Nephron progenitor cell (in vitro differentiated cells): ENCODE measurements at regions not wholly inside any gene's neighbourhood (a gene's known extent, or its start where the extent isn't known, plus 50 kb on each side); places are given as distances from the start of the nearest gene placed in this dataset.

ENCODE experiments used
- DNase-seq: peaks from one replicate; pipeline ENCODE4 v3.0.0; 2021
- H3K27ac Mint-ChIP-seq: 2 replicates; pipeline ENCODE4 v1.8.0; 2021; ENCODE audit warnings: mild to moderate bottlenecking, moderate library complexity, mixed read lengths
- H3K27me3 Mint-ChIP-seq: 2 replicates; pipeline ENCODE4 v1.8.0; 2021; ENCODE audit warnings: mild to moderate bottlenecking, low read depth, mixed read lengths; ENCODE audit not compliant: poor library complexity
- H3K36me3 Mint-ChIP-seq: 2 replicates; pipeline ENCODE4 v1.8.0; 2021; ENCODE audit warnings: low read depth, mixed read lengths
- H3K4me1 Mint-ChIP-seq: 2 replicates; pipeline ENCODE4 v1.8.0; 2021; ENCODE audit warnings: mixed read lengths
- H3K4me3 Mint-ChIP-seq: 2 replicates; pipeline ENCODE4 v1.8.0; 2021; ENCODE audit warnings: mild to moderate bottlenecking, moderate library complexity, mixed read lengths
- H3K9me3 Mint-ChIP-seq: 2 replicates; pipeline ENCODE4 v1.8.0; 2021; ENCODE audit warnings: mild to moderate bottlenecking, moderate library complexity, mixed read lengths
- TF ChIP-seq, protein P1 (sequence below): fragments of 200-600 bp; sonication (generic); IDR thresholded peaks from 2 replicates; pipeline ENCODE4 v1.5.0; 2021; ENCODE audit warnings: antibody characterized with exemption

DNA sequence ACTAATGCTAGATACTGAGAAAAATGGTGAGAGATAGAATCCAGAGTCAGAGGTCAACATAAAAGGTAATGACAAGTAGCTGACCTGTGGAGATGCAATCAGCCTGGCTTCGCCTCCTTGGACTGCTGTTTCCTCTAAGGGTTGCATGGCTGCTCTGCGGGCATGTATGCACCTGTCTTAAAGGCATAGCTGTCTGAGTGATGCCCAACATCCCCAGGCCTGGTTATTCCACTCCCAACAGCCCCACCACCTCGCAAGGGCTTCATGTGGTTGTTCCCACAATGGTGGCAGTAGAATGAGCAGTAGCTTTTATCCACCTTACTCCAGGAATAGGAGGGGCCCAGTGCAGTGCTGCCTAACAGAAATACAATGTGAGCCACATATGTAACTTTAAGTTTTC is 69.7 kb upstream of the ALK start:
- no peaks in the 10 kb centered on the region for H3K9me3 Mint-ChIP-seq
- no peaks in the 10 kb centered on the region for H3K36me3 Mint-ChIP-seq
- no peak for DNase-seq
- no peak overlapping the region for H3K27ac Mint-ChIP-seq
- TF ChIP-seq, protein P1, sequence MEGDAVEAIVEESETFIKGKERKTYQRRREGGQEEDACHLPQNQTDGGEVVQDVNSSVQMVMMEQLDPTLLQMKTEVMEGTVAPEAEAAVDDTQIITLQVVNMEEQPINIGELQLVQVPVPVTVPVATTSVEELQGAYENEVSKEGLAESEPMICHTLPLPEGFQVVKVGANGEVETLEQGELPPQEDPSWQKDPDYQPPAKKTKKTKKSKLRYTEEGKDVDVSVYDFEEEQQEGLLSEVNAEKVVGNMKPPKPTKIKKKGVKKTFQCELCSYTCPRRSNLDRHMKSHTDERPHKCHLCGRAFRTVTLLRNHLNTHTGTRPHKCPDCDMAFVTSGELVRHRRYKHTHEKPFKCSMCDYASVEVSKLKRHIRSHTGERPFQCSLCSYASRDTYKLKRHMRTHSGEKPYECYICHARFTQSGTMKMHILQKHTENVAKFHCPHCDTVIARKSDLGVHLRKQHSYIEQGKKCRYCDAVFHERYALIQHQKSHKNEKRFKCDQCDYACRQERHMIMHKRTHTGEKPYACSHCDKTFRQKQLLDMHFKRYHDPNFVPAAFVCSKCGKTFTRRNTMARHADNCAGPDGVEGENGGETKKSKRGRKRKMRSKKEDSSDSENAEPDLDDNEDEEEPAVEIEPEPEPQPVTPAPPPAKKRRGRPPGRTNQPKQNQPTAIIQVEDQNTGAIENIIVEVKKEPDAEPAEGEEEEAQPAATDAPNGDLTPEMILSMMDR, result no peak
- H3K27me3 Mint-ChIP-seq, result no peaks in the 10 kb centered on the region
- peaks cover 10% of the 10 kb centered on the region for H3K4me1 Mint-ChIP-seq
- no peak overlapping the region for H3K4me3 Mint-ChIP-seq

DNA sequence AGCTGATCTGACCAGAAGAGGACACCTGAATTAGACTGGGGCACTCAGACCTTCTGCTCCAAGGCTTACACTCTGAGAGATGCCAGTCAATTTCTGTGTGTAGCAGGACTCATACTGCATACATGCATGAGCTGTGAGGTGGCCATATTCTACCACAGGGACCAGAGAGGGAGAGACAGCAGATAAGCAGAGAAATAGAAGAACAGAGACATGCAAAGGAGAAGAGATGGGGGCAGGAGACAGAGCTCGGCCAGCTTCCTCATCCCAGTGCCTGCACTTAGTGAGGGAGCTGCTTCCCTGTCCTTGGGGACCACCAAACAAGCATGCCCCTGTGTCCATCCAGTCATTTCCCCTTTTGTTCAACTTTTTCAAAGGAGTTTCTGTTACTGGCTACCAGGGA is 73.9 kb upstream of the ALK start:
- TF ChIP-seq, protein P1, result no peak
- Mint-ChIP-seq H3K27me3 (peaks cover 6% of the 10 kb centered on the region), H3K27ac (no peak overlapping the region), H3K36me3 (no peaks in the 10 kb centered on the region), H3K4me1 (peaks cover 5% of the 10 kb centered on the region), H3K9me3 (no peaks in the 10 kb centered on the region), H3K4me3 (no peak overlapping the region)
- DNase-seq, result no peak

DNA sequence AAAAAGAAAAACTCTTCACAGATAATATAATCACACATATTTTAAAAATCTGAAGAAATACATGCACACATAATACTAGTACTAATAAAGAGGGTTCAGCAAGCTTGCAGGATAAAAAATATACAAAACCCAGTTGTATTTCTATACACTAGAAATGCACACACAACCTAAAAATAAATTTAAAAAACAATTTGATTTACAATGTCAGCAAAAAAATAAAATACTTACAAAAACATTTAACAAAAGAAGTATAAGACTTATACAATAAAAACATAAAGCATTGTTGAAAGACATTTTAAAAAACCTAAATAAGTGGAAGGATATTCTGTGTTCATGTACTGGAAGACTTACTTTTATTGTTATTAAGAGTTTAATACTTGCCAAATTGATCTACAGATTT is 81.7 kb upstream of the ALK start:
- Mint-ChIP-seq H3K4me3 (no peak overlapping the region), H3K27ac (no peak overlapping the region), H3K27me3 (peaks cover 12% of the 10 kb centered on the region), H3K9me3 (peaks cover 3% of the 10 kb centered on the region), H3K4me1 (no peaks in the 10 kb centered on the region), H3K36me3 (no peaks in the 10 kb centered on the region)
- TF ChIP-seq, protein P1, result no peak
- DNase-seq, result no peak

DNA sequence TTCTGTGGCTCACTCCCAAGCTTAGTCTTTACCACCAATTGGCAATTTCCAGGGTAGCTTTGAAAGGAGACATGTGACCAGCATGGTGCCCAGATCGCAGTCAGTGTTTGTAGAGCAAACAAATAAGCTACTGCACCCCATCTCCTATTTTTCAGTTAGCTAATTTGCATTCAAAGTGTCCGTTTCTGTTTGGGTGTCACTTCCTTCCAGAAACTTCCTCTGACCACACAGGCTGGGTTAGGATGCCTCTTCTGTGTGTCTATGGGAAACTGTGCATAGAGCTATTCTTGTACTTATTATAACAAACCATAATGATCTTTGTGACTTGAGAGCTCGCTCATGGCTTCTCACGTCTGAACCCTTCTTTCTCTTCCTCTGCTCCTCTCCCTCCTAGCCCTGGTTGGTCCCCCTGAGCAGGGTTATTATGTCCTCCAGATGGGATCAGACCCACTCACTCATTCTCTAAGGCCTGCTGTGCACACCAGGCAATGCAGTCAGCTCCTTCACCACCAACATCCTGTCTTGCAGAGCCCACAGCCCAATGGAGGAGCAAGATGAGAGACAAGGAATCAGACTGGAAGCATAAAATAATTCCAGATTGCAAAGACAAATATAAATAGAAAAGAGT is 101.2 kb upstream of the ALK start:
- TF ChIP-seq, protein P1, result no peak
- Mint-ChIP-seq H3K9me3 (no peaks in the 10 kb centered on the region), H3K36me3 (no peaks in the 10 kb centered on the region), H3K27me3 (peaks cover 30% of the 10 kb centered on the region), H3K27ac (no peak overlapping the region), H3K4me1 (peaks cover 4% of the 10 kb centered on the region), H3K4me3 (no peak overlapping the region)
- DNase-seq, result no peak

DNA sequence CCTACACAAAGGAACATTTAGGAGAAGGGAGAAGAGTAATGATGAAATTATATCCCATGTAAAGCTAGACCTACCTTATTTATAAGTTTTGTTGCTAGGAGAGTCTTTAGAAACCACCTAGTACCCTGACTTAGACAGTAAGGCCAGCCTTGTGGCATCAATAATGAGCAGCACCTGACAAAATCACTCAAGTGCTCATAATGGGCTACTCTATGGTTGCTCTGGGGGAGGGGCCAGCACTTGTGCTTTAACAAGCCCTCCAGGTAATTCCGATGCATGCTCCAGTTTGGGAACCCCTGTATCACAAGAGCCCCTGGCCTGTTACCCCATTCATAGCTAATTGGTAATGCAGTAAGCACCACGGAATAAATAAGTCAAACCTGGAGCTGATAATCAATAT is 102.9 kb upstream of the ALK start:
- Mint-ChIP-seq H3K4me1 (peaks cover 4% of the 10 kb centered on the region), H3K9me3 (no peaks in the 10 kb centered on the region), H3K27ac (no peak overlapping the region), H3K36me3 (no peaks in the 10 kb centered on the region), H3K4me3 (no peak overlapping the region), H3K27me3 (peaks cover 26% of the 10 kb centered on the region)
- TF ChIP-seq, protein P1, result no peak
- no peak for DNase-seq
